SH-SY5Y (cell line): ENCODE measurements at regions not wholly inside any gene's neighbourhood (a gene's known extent, or its start where the extent isn't known, plus 50 kb on each side); places are given as distances from the start of the nearest gene placed in this dataset.

Source experiments
- GATA2 ChIP-seq: IDR thresholded peaks from 2 replicates; pipeline ENCODE4 v1.6.1; 2011; ENCODE audit warnings: mild to moderate bottlenecking, low read depth, low read length
- GATA3 ChIP-seq: IDR thresholded peaks from 2 replicates; pipeline ENCODE4 v1.6.1; 2011; ENCODE audit warnings: low read depth, mild to moderate bottlenecking, low read length, moderate library complexity

- no peak for TF ChIP-seq GATA3
- TF ChIP-seq GATA2: no peak
Observed at GRCh38 chr13:78732445-78733017, 73.6 kb upstream of the OBI1 start.

DNA sequence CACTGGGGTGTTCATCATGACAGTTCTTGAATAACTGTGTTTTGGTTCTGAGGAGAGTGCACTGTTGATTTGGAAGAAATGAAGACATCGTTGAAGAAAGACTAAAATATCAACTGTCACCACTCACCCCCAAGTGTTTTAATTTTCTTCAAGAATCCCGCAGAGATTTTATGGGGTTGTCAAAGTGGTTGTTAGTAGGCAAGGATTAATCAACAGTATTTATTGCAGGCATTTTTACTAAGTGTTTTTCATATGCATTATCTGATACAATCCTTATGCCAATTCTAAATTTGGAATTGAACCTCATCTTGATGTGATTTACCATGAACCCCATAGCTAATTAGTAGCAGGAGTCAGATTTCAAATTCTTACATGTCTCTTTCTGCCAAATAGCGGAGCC, 63.7 kb upstream of the OBI1 start:
- TF ChIP-seq GATA3 (no peak), GATA2 (no peak)

DNA sequence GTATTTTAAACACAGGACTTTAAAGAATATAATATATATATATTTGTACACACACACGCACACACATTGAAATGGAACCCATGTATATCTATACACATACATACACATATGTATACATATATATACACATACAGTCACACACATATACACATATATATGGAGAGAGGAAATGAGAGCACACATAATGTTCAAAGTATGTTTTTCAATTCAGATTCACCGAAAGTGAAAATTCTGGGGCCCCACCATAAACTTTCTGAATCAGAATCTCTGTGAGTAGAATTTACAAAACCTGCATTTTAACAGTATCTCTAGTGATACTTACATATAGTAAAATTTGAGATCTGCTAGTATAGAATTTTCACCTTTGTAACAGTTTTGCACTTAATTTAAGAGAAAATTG, 60.4 kb upstream of the OBI1 start:
- no peak for TF ChIP-seq GATA2

- TF ChIP-seq GATA2: no peak
- no peak for TF ChIP-seq GATA3
Observed at GRCh38 chr13:78714717-78715116, 55.8 kb upstream of the OBI1 start.

- TF ChIP-seq GATA3: no peak
- no peak for TF ChIP-seq GATA2
Observed at GRCh38 chr13:78712831-78713230, 53.9 kb upstream of the OBI1 start.

- TF ChIP-seq GATA3: no peak
- no peak for TF ChIP-seq GATA2
Observed at GRCh38 chr13:78709028-78709427, 50.1 kb upstream of the OBI1 start.
